Tongue (tissue), 1 donor: ENCODE measurements at regions not wholly inside any gene's neighbourhood (a gene's known extent, or its start where the extent isn't known, plus 50 kb on each side); places are given as distances from the start of the nearest gene placed in this dataset.
"Not testable (repeated sequence)": the region's sequence is repeated elsewhere in the genome, so short reads cannot be mapped to it uniquely, and the experiment has no call there.

ENCODE experiments used
- DNase-seq: peaks from one replicate; pipeline ENCODE4 v3.0.0-alpha.2; 2015

DNA sequence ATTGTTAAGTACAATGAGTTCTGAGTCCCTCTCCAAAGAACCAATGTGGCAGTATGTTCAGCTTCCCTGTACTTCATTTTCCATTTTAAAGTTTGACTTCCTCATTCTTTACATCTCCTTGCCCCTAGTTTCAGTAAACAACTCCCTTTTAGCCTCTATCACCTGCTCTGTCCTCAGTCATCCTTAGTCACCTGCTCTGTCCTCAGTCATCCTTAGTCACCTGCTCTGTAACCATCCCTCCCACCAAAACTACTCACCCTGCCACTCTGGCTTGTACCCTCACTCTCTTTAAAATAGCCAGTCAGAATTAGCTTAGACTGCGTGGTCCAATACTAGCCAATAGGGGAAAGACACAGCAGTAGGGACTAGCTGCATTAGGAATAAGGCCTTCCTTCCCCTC is 259.9 kb upstream of the TBL1XR1 start:
- not testable (repeated sequence) for DNase-seq

DNA sequence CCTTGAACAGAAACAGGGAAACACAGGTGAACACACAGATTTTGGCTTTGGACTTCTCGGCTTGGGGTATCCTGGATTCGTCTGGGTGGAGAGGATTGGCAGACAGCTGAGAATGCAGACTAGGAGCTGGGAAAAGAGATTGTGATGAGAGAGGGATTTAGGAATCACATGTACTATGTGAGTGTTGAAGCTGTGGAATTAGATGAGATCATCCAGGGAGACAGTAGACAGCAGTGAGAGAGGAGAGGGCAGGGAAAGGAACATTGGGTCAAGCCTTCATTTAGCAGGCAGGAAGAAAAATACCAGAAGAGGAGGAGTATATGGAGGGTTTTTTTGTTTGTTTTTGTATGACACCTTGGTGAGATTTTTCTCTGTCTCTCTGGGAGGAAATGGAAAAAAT is 262.1 kb upstream of the TBL1XR1 start:
- peak; percentile 92 for DNase-seq

DNA sequence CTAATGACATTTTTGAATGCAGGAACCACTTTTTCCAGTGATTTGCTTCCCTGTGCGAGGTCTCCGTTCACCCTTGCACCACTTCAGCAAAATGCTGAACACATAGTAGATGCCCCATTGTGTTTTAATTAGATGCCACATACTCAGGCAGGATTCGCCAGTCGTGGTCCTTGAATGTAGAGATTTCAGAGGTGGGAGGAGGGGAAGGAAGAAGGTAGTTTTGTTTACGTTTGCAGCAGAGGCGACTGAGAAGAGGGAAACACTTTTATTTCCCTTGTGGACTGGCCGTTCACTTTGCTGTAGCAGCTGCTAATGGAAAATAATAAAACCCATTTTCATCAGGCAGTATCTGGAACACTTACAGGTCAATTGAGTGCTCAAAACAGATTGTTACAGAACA is 262.8 kb upstream of the TBL1XR1 start:
- DNase-seq = peak; percentile 51

DNA sequence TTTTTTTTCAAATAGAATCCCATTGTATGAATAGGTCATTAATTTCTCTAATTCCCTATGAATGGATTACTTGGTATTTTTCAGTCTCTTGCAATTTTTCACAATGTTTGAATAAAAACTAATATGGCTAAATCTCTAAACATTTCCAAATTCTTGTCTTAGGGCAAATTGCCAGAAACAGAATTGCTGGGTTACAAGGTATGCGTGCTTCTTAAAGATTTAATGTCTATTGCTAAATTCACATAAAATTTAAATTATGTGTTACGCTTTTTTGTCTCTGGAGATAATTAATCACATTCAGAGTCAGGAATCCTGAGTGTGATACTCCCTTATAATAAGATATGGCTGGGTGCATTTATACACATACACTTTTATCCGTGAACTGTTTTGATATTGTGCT is 264.5 kb upstream of the TBL1XR1 start:
- DNase-seq = no peak

- not testable (repeated sequence) for DNase-seq
These were observed 266.1 kb upstream of the TBL1XR1 start for GRCh38 chr3:177463341-177463740.

DNA sequence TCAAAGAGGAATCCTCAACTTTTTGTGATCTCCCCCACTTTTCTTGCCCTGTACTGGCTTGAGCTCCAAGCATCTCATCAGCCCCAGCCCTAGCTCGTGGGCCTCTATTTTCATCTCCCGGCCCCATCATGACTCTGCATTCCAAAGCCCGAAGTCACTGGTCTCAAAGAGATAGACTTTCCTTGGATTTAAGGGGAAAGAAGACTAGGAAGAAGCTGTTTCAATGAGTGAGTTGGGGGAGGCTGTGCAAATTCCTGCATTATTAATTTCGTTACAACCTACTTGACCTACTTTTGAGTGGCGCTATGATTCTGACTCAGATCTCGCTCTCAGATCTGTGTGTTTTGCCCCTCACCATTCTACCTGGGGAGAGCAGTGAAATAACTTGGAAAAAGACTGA is 266.6 kb upstream of the TBL1XR1 start:
- no peak for DNase-seq

- no peak for DNase-seq
These were observed 267.3 kb upstream of the TBL1XR1 start for GRCh38 chr3:177464392-177465256.

GRCh38 chr3:177465257-177465642 is 268.0 kb upstream of the TBL1XR1 start:
- no peak for DNase-seq

DNA sequence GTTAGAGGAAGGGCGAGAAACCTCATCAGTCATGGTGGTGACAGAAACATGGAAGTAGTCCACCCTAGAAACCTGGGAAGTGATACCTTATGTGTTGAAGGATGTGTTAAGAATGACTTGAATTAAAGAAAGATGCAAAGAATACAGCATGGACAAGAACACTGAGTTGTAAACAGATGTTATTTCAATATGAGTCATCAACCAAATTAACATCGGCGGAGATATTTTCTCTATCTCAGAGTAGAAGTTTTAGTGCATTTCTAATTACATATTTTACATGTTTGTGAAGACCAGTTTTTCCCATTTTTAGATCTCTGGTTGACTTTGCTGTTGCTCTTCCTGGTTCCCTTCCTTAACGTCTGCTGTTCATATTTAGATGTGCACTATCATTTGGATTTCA is 268.8 kb upstream of the TBL1XR1 start:
- no peak for DNase-seq

- DNase-seq = not testable (repeated sequence)
These were observed 269.3 kb upstream of the TBL1XR1 start for GRCh38 chr3:177466622-177467021.

DNA sequence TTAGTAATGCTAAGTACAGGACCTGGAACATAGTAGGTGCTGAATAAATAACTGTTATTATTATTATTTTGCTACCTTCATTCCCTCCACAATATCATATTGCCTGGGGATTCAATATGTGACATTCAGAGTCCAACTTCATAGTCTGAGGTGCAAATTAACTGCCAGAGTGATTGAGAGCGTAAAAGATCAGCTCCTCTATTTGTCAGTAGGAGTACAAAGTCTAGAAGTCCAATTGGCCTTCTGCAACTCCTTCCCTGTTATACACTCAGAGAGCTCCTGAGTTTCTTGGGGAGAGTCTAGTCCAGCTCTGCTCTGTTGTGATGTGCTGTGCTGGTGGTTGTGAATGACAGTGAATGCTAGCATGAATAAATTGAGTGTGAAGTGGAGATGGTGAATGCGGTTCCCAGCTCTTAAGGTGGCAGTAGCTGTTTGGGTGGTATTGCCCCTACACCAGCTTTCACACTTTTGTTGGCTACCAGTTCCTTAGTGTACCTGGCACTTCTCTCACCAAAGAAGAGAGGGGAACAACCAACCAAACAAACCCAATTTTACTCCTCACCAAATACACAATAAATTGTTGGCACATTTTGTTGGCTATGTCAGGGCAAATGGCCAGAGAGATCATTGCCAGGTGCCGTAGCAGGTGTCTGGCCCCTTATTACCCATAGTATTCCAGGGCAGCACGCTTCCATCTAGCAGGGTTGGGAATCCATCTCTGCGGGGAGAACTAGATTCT is 270.1 kb upstream of the TBL1XR1 start:
- no peak for DNase-seq

- no peak for DNase-seq
These were observed 271.0 kb upstream of the TBL1XR1 start for GRCh38 chr3:177468331-177468730.

DNA sequence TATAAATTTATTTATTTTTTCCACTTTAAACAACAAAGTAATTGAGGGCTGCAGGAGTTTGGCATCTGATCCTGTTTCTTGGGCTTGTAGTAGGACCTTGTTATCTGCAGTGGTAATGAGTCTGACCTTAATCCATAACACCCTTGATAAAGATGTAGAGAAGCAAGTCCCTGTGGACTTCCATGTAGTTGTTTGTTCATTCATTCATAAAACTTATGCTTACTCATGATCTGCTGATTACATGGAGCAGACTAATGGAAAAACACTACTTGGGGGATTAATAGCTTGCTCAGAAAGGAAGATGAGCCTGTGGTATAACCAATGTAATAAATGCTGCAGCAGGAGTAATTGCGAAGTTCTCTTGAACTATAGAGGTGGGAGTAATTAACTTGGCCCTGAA is 271.5 kb upstream of the TBL1XR1 start:
- no peak for DNase-seq

DNA sequence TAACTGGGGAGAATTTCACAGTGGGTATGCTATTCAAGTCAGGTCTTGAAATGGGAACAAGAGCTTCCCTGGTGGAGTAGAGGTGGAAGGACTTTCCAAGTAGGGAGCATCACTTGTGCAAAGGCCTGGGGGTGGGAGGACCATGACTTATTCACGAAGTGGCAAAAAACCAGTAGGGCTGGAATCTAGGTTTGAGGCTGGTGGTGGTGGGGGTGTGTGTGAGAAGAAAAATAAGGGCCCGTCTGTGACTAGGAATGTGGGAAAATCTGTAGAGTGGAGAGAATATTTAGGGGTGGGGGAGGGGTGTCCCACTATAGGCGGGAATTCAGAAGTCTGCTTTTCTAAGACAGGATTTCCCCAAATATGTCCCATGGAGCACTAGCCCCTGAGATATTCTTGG is 271.9 kb upstream of the TBL1XR1 start:
- DNase-seq = no peak

GRCh38 chr3:177470197-177470941 is 273.1 kb upstream of the TBL1XR1 start:
- DNase-seq = peak; percentile 38

DNA sequence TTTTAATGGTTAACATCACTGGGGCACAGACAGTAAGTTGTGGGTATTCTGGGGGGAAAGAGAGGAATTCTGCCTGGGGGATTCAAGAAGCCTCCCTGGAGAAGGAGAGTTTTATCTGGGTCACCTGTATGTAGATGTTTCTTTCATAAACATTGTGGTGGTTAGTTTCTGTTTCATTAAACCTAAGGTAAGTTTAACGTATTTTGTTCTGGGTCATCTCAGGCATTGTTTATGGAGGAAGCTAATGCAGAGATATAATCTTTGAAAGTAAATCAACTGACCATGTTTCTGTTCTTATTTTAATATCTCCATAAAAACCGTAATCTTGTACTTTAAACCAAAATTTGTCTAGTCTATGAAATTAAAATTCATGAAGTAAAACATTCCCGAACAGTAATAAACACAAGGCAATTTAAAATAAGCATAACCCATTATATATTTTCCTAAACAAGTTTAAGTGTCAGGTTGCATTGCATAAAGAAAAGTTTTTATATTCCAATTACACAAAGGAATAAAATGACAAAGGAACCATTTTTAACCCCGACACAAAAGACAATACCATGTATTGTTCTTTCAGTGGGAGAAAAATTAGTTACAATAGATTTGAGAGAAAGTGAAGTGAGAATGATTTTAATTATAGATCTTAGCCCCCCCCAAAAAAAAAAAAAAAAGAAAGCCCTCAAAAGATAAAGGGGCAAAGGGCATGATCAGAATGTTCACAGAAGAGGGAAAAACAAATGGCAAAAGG is 274.6 kb upstream of the TBL1XR1 start:
- DNase-seq = no peak

- DNase-seq = peak; percentile 65
These were observed 275.9 kb upstream of the TBL1XR1 start for GRCh38 chr3:177473184-177473583.

- DNase-seq = no peak
These were observed 276.6 kb upstream of the TBL1XR1 start for GRCh38 chr3:177473903-177474302.

DNA sequence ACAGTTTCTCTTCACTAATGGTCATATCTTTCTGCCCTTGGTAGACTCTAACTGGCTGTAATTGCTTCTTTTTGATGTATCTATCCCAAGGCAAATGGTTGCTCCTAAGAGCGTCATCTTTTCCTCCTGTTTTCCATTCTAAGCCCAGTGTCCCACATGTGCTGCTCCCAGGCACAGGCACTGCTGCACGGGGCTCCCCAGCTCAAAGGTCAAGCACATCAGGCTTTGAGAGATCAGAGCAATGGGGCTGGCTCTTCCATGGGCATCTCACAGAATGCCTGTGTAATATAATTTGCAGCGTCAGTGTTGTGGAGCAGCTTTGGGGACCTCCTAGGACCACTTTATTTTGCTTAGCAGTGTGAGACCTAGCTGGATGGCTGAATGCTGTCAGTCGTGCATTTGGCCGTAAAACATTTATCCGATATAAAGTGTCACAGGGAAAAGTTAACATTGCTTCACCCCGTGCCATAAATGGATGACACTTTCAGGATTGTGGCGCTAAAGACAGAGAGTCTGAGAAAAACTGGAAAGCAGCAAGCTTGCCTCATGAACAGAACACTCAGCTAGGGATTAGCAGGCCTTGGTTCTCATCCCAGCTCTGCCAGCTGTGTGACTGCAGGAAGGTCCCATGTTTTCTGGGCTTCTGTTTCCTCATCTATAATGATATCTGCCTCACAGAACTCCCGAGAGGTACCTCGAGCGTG is 277.5 kb upstream of the TBL1XR1 start:
- DNase-seq = peak; percentile 59

DNA sequence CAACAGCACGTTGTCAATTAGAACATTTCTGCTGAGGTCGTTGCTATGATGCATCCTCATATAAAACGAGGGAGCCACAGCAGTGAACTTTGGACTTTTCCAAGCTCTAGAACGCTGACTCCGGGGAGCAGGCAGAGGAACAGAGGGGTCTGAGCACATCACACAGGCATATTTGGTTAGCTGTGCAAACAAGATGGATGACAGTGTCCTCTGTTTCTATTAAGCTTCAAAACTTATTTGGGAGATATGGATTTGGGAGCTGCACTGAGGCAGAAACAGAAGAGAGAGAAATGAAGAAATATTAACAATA is 278.0 kb upstream of the TBL1XR1 start:
- no peak for DNase-seq

GRCh38 chr3:177476495-177476894 is 279.2 kb upstream of the TBL1XR1 start:
- no peak for DNase-seq

DNA sequence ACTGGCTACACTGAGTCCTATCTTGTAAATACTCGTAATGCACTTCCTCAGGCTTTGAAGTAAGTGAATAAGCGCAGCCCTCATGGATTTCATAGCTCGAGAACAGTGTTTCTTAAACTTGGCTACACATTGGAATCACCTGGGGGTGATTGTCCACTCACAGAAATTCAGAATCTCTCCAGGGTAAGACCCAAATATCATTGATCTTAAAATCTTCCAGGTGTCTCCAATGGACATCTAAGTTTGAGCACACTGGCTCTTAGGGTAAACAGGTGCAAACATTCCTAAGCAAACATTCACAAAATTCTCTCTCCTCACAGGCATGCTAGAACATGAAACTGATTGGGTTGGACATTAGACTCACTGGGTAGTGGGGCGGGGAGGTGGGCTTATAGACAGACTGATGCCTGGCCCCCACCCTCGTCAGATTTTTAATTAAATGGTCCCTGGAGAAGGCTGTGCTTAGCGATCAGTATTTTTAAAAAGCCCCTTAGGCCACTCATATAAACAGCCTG is 279.7 kb upstream of the TBL1XR1 start:
- no peak for DNase-seq
